Astrocyte of the spinal cord (primary cell): ENCODE measurements at regions not wholly inside any gene's neighbourhood (a gene's known extent, or its start where the extent isn't known, plus 50 kb on each side); places are given as distances from the start of the nearest gene placed in this dataset.

Source experiments
- DNase-seq: peaks from one replicate; pipeline ENCODE4 v3.0.0; 2011; ENCODE audit warnings: low read depth, low spot score
- H3K4me3 ChIP-seq: 2 replicates; pipeline ENCODE4 v1.5.1; 2011; ENCODE audit warnings: low read depth, mild to moderate bottlenecking, low read length, moderate library complexity
- CTCF ChIP-seq: IDR thresholded peaks from 2 replicates; pipeline ENCODE4 v1.5.1; 2012; ENCODE audit warnings: low read depth, mild to moderate bottlenecking, low read length, inconsistent platforms
- in situ Hi-C: cut with HindIII; loops from 2 replicates; pipeline ENCODE4 v1.10.0; 2017; ENCODE audit warnings: low sequenced_read_pairs

- in situ Hi-C loops = no loop called here
- no peak for DNase-seq
- TF ChIP-seq CTCF = no peak
- no peak overlapping the region for H3K4me3 ChIP-seq
Measured at GRCh38 chr13:22106058-22106457, 435.2 kb downstream of the FGF9 start.

- peak; percentile 22 for DNase-seq
- no peak for TF ChIP-seq CTCF
- in situ Hi-C loops = no loop called here
- H3K4me3 ChIP-seq = no peak overlapping the region
Measured at GRCh38 chr13:22107549-22107948, 436.7 kb downstream of the FGF9 start.

- in situ Hi-C loops = no loop called here
- no peak overlapping the region for H3K4me3 ChIP-seq
- no peak for TF ChIP-seq CTCF
- no peak for DNase-seq
Measured at GRCh38 chr13:22108283-22108942, 437.5 kb downstream of the FGF9 start.

- DNase-seq = no peak
- H3K4me3 ChIP-seq = no peak overlapping the region
- no peak for TF ChIP-seq CTCF
- in situ Hi-C loops = no loop called here
Measured at GRCh38 chr13:22108979-22109378, 438.1 kb downstream of the FGF9 start.

GRCh38 chr13:22110368-22110767, 439.5 kb downstream of the FGF9 start:
- no peak for TF ChIP-seq CTCF
- H3K4me3 ChIP-seq = no peak overlapping the region
- in situ Hi-C loops = no loop called here
- DNase-seq = no peak

- H3K4me3 ChIP-seq = no peak overlapping the region
- in situ Hi-C loops = no loop called here
- DNase-seq = no peak
- no peak for TF ChIP-seq CTCF
Measured at GRCh38 chr13:22111152-22111783, 440.4 kb downstream of the FGF9 start.
